GM12865 (cell line): ENCODE measurements at regions not wholly inside any gene's neighbourhood (a gene's known extent, or its start where the extent isn't known, plus 50 kb on each side); places are given as distances from the start of the nearest gene placed in this dataset.

Experiments
- DNase-seq: peaks from one replicate; pipeline ENCODE4 v3.0.0; 2010; ENCODE audit warnings: low read depth
- H3K4me3 ChIP-seq: 2 replicates; pipeline ENCODE4 v1.5.1; 2011; ENCODE audit warnings: mild to moderate bottlenecking, low read depth, low read length, control low read depth
- TF ChIP-seq, protein P1 (sequence below): IDR thresholded peaks from 2 replicates; pipeline ENCODE4 v1.5.1; 2011; ENCODE audit warnings: low read length, control low read depth, low read depth, inconsistent platforms; ENCODE audit not compliant: insufficient read depth; ENCODE audit errors: missing control alignments

GRCh38 chr12:114747012-114747858 is 63.3 kb upstream of the TBX3 start:
- TF ChIP-seq, protein P1, sequence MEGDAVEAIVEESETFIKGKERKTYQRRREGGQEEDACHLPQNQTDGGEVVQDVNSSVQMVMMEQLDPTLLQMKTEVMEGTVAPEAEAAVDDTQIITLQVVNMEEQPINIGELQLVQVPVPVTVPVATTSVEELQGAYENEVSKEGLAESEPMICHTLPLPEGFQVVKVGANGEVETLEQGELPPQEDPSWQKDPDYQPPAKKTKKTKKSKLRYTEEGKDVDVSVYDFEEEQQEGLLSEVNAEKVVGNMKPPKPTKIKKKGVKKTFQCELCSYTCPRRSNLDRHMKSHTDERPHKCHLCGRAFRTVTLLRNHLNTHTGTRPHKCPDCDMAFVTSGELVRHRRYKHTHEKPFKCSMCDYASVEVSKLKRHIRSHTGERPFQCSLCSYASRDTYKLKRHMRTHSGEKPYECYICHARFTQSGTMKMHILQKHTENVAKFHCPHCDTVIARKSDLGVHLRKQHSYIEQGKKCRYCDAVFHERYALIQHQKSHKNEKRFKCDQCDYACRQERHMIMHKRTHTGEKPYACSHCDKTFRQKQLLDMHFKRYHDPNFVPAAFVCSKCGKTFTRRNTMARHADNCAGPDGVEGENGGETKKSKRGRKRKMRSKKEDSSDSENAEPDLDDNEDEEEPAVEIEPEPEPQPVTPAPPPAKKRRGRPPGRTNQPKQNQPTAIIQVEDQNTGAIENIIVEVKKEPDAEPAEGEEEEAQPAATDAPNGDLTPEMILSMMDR = no peak
- H3K4me3 ChIP-seq = no peak overlapping the region
- DNase-seq = no peak

- H3K4me3 ChIP-seq = no peak overlapping the region
- TF ChIP-seq, protein P1 = no peak
- DNase-seq = no peak
Observed at GRCh38 chr12:114746297-114747011, 62.5 kb upstream of the TBX3 start.

DNA sequence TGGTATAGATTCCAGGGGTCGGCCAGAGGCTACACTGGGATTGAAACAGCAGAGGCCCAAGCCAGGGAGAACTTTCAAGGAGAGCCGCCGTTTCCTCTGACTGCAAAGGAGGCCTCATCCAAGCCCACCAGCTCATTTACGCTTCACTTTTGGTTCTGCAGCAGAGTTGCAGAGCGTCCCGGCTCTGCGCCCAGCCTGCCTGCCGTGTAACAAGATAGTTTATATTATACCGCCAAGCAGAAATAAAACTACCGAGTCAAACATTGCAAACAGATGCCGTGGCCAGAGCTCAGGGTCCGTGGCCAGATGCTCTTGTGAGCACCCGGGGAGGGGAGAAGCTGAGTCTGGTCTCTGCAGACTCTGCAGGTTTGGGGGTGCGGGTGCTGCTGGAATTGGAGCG is 60.7 kb upstream of the TBX3 start:
- DNase-seq = no peak
- TF ChIP-seq, protein P1 = no peak

GRCh38 chr12:114744285-114744684 is 60.3 kb upstream of the TBX3 start:
- H3K4me3 ChIP-seq = no peak overlapping the region
- no peak for DNase-seq
- TF ChIP-seq, protein P1 = no peak

More for the DNA sequence above, 60.7 kb upstream of the TBX3 start:
- H3K4me3 ChIP-seq = no peak overlapping the region

DNA sequence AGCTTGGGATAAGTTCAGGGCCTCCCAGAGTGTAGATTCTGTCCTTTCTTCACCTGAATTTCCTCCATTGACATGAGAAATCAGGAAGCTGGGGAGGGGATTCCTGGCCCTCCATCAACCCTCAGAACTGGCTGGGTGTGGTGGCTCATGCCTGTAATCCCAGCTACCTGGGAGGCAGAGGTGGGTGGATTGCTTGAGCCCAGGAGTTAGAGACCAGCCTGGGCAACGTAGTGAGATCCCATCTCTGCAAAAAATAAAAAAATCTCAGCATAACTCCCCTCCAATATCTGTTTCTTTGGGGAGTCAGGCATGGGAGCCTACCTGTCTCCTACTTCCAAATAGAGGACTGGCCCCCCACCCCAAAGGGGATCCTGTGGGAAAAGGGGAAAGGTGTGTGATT is 59.8 kb upstream of the TBX3 start:
- TF ChIP-seq, protein P1 = no peak
- no peak for DNase-seq
- no peak overlapping the region for H3K4me3 ChIP-seq

DNA sequence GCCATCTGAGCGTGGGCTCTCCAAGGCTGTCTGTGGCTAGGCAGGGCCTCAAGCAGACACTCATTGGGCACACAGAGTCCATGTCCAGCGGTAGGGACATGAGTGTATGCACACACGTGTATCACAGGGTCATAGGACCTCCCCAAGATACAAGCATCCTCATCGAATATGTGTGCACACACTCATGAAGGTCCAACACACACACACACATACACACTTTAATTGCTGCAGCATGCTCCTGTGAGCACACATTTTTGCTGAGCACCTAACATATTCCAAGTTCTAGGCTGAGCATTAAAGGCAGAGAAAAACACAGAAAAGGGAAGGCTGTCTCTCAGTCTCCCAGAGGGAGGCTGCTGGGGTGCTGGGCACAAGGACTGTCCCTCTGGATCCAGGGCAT is 59.3 kb upstream of the TBX3 start:
- TF ChIP-seq, protein P1 = no peak
- DNase-seq = no peak
- H3K4me3 ChIP-seq = no peak overlapping the region
